ENCODE measurements at regions not wholly inside any gene's neighbourhood (a gene's known extent, or its start where the extent isn't known, plus 50 kb on each side); places are given as distances from the start of the nearest gene placed in this dataset.

DNA sequence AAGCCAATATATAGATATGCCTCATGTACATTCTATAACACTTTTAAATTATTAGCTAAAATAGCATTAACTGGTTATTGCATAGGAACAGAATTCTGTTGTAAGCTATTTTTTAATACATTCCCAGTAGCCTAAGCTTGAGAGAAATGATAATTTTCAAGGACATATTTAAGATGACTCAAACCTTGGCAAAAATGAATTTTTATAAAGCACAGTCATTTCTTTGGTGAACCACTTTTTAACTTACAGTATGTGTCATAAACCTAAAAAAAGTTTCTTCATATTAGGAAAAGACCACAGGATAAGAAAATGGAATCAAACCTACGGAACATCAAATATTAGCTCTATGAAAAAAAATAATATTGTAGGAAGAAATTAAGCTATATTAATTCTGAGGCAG, 986.3 kb downstream of the STIM2 start:
- Mint-ChIP-seq H3K27me3 (ENCODE audit: unreplicated experiment) (no peaks in the 10 kb centered on the region), H3K36me3 (ENCODE audit: unreplicated experiment) (no peaks in the 10 kb centered on the region), H3K4me3 (ENCODE audit: unreplicated experiment) (no peak overlapping the region), H3K9me3 (ENCODE audit: unreplicated experiment) (no peaks in the 10 kb centered on the region), H3K4me1 (ENCODE audit: low read depth, unreplicated experiment) (no peaks in the 10 kb centered on the region), H3K27ac (ENCODE audit: unreplicated experiment) (no peak overlapping the region)
- TF ChIP-seq, protein P1, sequence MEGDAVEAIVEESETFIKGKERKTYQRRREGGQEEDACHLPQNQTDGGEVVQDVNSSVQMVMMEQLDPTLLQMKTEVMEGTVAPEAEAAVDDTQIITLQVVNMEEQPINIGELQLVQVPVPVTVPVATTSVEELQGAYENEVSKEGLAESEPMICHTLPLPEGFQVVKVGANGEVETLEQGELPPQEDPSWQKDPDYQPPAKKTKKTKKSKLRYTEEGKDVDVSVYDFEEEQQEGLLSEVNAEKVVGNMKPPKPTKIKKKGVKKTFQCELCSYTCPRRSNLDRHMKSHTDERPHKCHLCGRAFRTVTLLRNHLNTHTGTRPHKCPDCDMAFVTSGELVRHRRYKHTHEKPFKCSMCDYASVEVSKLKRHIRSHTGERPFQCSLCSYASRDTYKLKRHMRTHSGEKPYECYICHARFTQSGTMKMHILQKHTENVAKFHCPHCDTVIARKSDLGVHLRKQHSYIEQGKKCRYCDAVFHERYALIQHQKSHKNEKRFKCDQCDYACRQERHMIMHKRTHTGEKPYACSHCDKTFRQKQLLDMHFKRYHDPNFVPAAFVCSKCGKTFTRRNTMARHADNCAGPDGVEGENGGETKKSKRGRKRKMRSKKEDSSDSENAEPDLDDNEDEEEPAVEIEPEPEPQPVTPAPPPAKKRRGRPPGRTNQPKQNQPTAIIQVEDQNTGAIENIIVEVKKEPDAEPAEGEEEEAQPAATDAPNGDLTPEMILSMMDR (IDR thresholded peaks at IDR 0.05; ENCODE audit: partially characterized antibody, unreplicated experiment) = no peak
- DNase-seq = no peak

DNA sequence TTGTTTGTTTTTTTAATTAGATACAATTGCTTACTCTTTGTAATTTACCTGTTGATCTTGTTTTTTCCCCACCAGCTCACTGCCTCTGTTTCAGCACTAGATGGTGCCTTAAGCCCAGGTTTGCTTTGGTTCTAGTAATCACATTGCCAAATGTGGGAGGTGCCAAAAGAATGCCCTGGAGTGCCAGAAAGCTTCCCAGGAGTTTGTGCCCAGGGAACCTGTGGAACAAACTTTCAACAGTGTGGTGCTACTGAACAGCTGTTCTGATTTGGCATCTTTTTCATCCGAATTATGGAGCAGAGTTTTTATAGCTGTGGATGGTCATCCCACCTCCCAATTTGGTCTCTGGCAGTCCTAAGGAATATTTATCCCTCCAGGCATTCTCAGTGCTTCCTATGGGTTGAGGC, 1000.7 kb downstream of the STIM2 start:
- Mint-ChIP-seq H3K9me3 (ENCODE audit: unreplicated experiment) (no peaks in the 10 kb centered on the region), H3K27me3 (ENCODE audit: unreplicated experiment) (no peaks in the 10 kb centered on the region), H3K36me3 (ENCODE audit: unreplicated experiment) (no peaks in the 10 kb centered on the region), H3K4me1 (ENCODE audit: low read depth, unreplicated experiment) (no peaks in the 10 kb centered on the region), H3K4me3 (ENCODE audit: unreplicated experiment) (no peak overlapping the region), H3K27ac (ENCODE audit: unreplicated experiment) (no peak overlapping the region)
- DNase-seq = no peak
- TF ChIP-seq, protein P1 (IDR thresholded peaks at IDR 0.05; ENCODE audit: partially characterized antibody, unreplicated experiment) = no peak

DNA sequence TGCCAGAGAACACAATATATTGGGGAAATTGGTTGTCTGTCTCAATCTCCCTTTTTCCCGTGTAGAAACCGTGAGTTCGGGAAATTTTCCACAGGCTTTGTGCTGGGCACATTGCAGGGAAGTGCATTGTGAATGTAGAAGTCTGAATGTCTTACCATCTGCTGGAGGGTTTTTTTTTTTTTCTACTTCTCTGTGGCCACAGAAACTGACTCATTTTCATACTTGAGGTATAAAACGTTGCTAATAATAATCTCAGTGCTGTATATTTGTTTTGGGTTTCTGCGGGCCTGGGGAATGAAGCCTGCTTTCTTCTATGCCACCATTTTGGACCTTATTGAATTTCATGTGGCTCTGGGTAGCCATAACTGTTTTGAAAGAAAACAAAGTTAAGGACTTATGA, 1001.2 kb downstream of the STIM2 start:
- H3K36me3 Mint-ChIP-seq (ENCODE audit: unreplicated experiment) = no peaks in the 10 kb centered on the region
- TF ChIP-seq, protein P1 (IDR thresholded peaks at IDR 0.05; ENCODE audit: partially characterized antibody, unreplicated experiment) = no peak
- H3K4me1 Mint-ChIP-seq (ENCODE audit: low read depth, unreplicated experiment) = no peaks in the 10 kb centered on the region
- H3K9me3 Mint-ChIP-seq (ENCODE audit: unreplicated experiment) = no peaks in the 10 kb centered on the region
- H3K4me3 Mint-ChIP-seq (ENCODE audit: unreplicated experiment) = no peak overlapping the region
- H3K27ac Mint-ChIP-seq (ENCODE audit: unreplicated experiment) = no peak overlapping the region
- no peaks in the 10 kb centered on the region for H3K27me3 Mint-ChIP-seq (ENCODE audit: unreplicated experiment)
- DNase-seq = no peak

DNA sequence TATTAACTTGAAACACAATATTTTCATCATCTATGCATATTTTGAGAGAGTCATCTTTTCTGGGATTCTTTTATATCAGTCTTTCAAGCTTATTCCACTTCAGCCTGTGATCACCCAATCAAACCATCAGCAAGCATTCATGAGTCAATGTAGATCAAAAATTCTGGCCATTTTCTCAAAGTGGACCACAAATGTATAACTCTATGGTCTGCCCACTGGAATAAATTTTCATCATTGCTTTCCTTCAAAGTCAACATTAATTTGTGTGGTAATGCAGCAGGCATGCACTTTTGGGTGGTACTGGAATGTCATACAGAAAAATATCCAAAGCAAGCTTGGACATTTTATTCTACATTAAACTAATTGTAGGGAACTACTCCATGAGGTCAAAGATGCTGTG, 1013.0 kb downstream of the STIM2 start:
- no peak overlapping the region for H3K4me3 Mint-ChIP-seq (ENCODE audit: unreplicated experiment)
- TF ChIP-seq, protein P1 (IDR thresholded peaks at IDR 0.05; ENCODE audit: partially characterized antibody, unreplicated experiment) = no peak
- H3K36me3 Mint-ChIP-seq (ENCODE audit: unreplicated experiment) = no peaks in the 10 kb centered on the region
- H3K4me1 Mint-ChIP-seq (ENCODE audit: low read depth, unreplicated experiment) = no peaks in the 10 kb centered on the region
- no peaks in the 10 kb centered on the region for H3K27me3 Mint-ChIP-seq (ENCODE audit: unreplicated experiment)
- DNase-seq = no peak
- H3K27ac Mint-ChIP-seq (ENCODE audit: unreplicated experiment) = no peak overlapping the region
- H3K9me3 Mint-ChIP-seq (ENCODE audit: unreplicated experiment) = no peaks in the 10 kb centered on the region

DNA sequence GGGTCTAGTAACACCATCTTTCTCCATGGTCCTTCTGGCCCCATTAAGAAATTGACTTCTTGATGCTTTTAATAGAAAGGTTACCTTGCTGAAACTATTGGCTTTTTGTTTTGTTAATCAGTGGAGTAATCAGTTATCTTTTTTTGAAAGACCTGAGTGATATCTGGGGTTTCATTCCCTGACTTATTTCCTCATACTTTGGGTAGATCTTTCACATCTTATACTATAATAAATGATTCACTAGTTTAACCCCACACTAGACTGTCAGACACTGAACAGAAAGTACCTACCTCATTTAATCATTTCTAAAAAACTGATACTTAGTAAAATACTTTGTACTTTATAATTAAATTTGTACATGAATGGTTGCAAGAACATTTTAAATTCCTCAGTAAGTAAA, 1021.1 kb downstream of the STIM2 start:
- Mint-ChIP-seq H3K36me3 (ENCODE audit: unreplicated experiment) (no peaks in the 10 kb centered on the region), H3K9me3 (ENCODE audit: unreplicated experiment) (no peaks in the 10 kb centered on the region), H3K4me1 (ENCODE audit: low read depth, unreplicated experiment) (no peaks in the 10 kb centered on the region), H3K27me3 (ENCODE audit: unreplicated experiment) (no peaks in the 10 kb centered on the region), H3K27ac (ENCODE audit: unreplicated experiment) (no peak overlapping the region), H3K4me3 (ENCODE audit: unreplicated experiment) (no peak overlapping the region)
- DNase-seq = no peak
- TF ChIP-seq, protein P1 (IDR thresholded peaks at IDR 0.05; ENCODE audit: partially characterized antibody, unreplicated experiment) = no peak

Data from glutamatergic neuron (in vitro differentiated cells).